HEK293 (cell line): ENCODE measurements at regions not wholly inside any gene's neighbourhood (a gene's known extent, or its start where the extent isn't known, plus 50 kb on each side); places are given as distances from the start of the nearest gene placed in this dataset.

Source experiments
- CTCF ChIA-PET: fragments of 350-600 bp; formaldehyde crosslinking; extraction: SDS; loops from one replicate; lab custom pipeline; 2021; ENCODE audit warnings: antibody characterized with exemption; lab: Yijun Ruan, JAX
- POLR2A ChIA-PET: fragments of 300-600 bp; formaldehyde crosslinking; extraction: SDS; loops from one replicate; lab custom pipeline; 2020; ENCODE audit warnings: antibody characterized with exemption, inconsistent platforms; lab: Yijun Ruan, JAX
- H3K27ac ChIP-seq: fragments of 200-500 bp; sonication (Bioruptor generic); 2 replicates; pipeline ENCODE4 v1.5.1; 2014; ENCODE audit warnings: low read depth, low read length, control low read depth, inconsistent platforms; ENCODE audit errors: extremely low read depth
- H3K36me3 ChIP-seq, 2 experiments: fragments of 200-500 bp in 1 of 2; sonication (Bioruptor generic) in 1 of 2; 1 replicate in 1 of 2; 2 replicates in 1 of 2; pipeline ENCODE4 v1.5.1; 2014 to 2017; ENCODE audit warnings: inconsistent platforms in 2 of 2, low read length in 2 of 2; ENCODE audit not compliant: control insufficient read depth in 2 of 2, insufficient read depth in 1 of 2
- H3K4me1 ChIP-seq: fragments of 200-500 bp; sonication (Bioruptor generic); 2 replicates; pipeline ENCODE4 v1.5.1; 2014; ENCODE audit warnings: mild to moderate bottlenecking, low read length, inconsistent platforms; ENCODE audit not compliant: control insufficient read depth, insufficient read depth
- H3K4me3 ChIP-seq: 2 replicates; pipeline ENCODE4 v1.5.1; 2011; ENCODE audit warnings: low read depth, mild to moderate bottlenecking, control low read depth, low read length, moderate library complexity
- H3K9me3 ChIP-seq: fragments of 200-500 bp; sonication (Bioruptor generic); 2 replicates; pipeline ENCODE4 v1.5.1; 2014; ENCODE audit warnings: low read depth, low read length, inconsistent platforms; ENCODE audit not compliant: control insufficient read depth, insufficient read depth
- CTCF ChIP-seq: fragments of 450-650 bp; formaldehyde crosslinking; IDR thresholded peaks from 2 replicates; pipeline ENCODE4 v1.5.1; 2016; ENCODE audit warnings: missing biosample characterization, missing genetic modification characterization
- GLI4 ChIP-seq: fragments of 450-650 bp; formaldehyde crosslinking; IDR thresholded peaks from 2 replicates; pipeline ENCODE4 v1.5.1; 2016; ENCODE audit warnings: missing biosample characterization, missing genetic modification characterization
- HOXA7 ChIP-seq: sonication (generic); formaldehyde crosslinking; IDR thresholded peaks from 2 replicates; pipeline ENCODE4 v1.8.1; 2022; ENCODE audit warnings: missing genetic modification reagents, borderline replicate concordance
- KLF17 ChIP-seq: fragments of 450-650 bp; formaldehyde crosslinking; IDR thresholded peaks from 2 replicates; pipeline ENCODE4 v1.5.1; 2016; ENCODE audit warnings: missing biosample characterization, missing genetic modification characterization
- PRDM1 ChIP-seq: fragments of 450-650 bp; formaldehyde crosslinking; IDR thresholded peaks from 2 replicates; pipeline ENCODE4; 2016; ENCODE audit warnings: missing biosample characterization, missing genetic modification characterization
- SP2 ChIP-seq: fragments of 450-650 bp; formaldehyde crosslinking; IDR thresholded peaks from 2 replicates; pipeline ENCODE4 v1.5.1; 2016; ENCODE audit warnings: missing biosample characterization, missing genetic modification characterization
- YY1 ChIP-seq: fragments of 450-650 bp; formaldehyde crosslinking; IDR thresholded peaks from 2 replicates; pipeline ENCODE4 v1.5.1; 2018; ENCODE audit warnings: missing biosample characterization, missing genetic modification characterization
- ZBTB20 ChIP-seq: fragments of 450-650 bp; formaldehyde crosslinking; IDR thresholded peaks from 2 replicates; pipeline ENCODE4 v1.5.1; 2016; ENCODE audit warnings: missing biosample characterization, missing genetic modification characterization
- ZBTB44 ChIP-seq: fragments of 450-650 bp; IDR thresholded peaks from 2 replicates; pipeline ENCODE4 v1.5.1; 2018; ENCODE audit warnings: missing biosample characterization, mild to moderate bottlenecking, missing genetic modification characterization
- ZNF146 ChIP-seq: fragments of 450-650 bp; formaldehyde crosslinking; IDR thresholded peaks from 2 replicates; pipeline ENCODE4 v1.5.1; 2016; ENCODE audit warnings: missing biosample characterization, missing genetic modification characterization
- ZNF174 ChIP-seq: fragments of 450-650 bp; formaldehyde crosslinking; IDR thresholded peaks from 2 replicates; pipeline ENCODE4 v1.5.0; 2017; ENCODE audit warnings: missing biosample characterization, mild to moderate bottlenecking, missing genetic modification characterization
- ZNF223 ChIP-seq: fragments of 450-650 bp; formaldehyde crosslinking; IDR thresholded peaks from 2 replicates; pipeline ENCODE4 v1.5.1; 2016; ENCODE audit warnings: missing biosample characterization, missing genetic modification characterization
- ZNF248 ChIP-seq: fragments of 450-650 bp; formaldehyde crosslinking; IDR thresholded peaks from 2 replicates; pipeline ENCODE4 v1.5.1; 2017; ENCODE audit warnings: missing biosample characterization, missing genetic modification characterization
- ZNF350 ChIP-seq: fragments of 450-650 bp; formaldehyde crosslinking; IDR thresholded peaks from 2 replicates; pipeline ENCODE4 v1.5.0; 2017; ENCODE audit warnings: missing biosample characterization, mild to moderate bottlenecking, missing genetic modification characterization
- ZNF366 ChIP-seq: fragments of 450-650 bp; formaldehyde crosslinking; conservative IDR thresholded peaks from 2 replicates; pipeline ENCODE4 v1.5.1; 2016; ENCODE audit warnings: missing biosample characterization, missing genetic modification characterization
- ZNF416 ChIP-seq: fragments of 450-650 bp; formaldehyde crosslinking; IDR thresholded peaks from 2 replicates; pipeline ENCODE4 v1.5.1; 2016; ENCODE audit warnings: missing biosample characterization, missing genetic modification characterization
- ZNF449 ChIP-seq: fragments of 450-650 bp; formaldehyde crosslinking; IDR thresholded peaks from 2 replicates; pipeline ENCODE4 v1.5.1; 2017; ENCODE audit warnings: missing biosample characterization, mild to moderate bottlenecking, missing genetic modification characterization, moderate library complexity
- ZNF510 ChIP-seq: fragments of 450-650 bp; formaldehyde crosslinking; IDR thresholded peaks from 2 replicates; pipeline ENCODE4 v1.5.1; 2018; ENCODE audit warnings: mild to moderate bottlenecking, missing genetic modification characterization, missing biosample characterization; ENCODE audit not compliant: insufficient replicate concordance
- ZNF560 ChIP-seq: fragments of 450-650 bp; formaldehyde crosslinking; IDR thresholded peaks from 2 replicates; pipeline ENCODE4 v1.5.1; 2017; ENCODE audit warnings: missing biosample characterization, missing genetic modification characterization, borderline replicate concordance
- ZNF629 ChIP-seq: fragments of 450-650 bp; formaldehyde crosslinking; IDR thresholded peaks from 2 replicates; pipeline ENCODE4 v1.5.1; 2017; ENCODE audit warnings: missing biosample characterization, missing genetic modification characterization
- ZNF670 ChIP-seq: fragments of 450-650 bp; formaldehyde crosslinking; IDR thresholded peaks from 2 replicates; pipeline ENCODE4 v1.5.1; 2016; ENCODE audit warnings: missing biosample characterization, missing genetic modification characterization, low read depth
- ZNF692 ChIP-seq: fragments of 450-650 bp; formaldehyde crosslinking; IDR thresholded peaks from 2 replicates; pipeline ENCODE4 v1.5.1; 2016; ENCODE audit warnings: missing biosample characterization, missing genetic modification characterization
- ZSCAN18 ChIP-seq: fragments of 450-650 bp; formaldehyde crosslinking; IDR thresholded peaks from 2 replicates; pipeline ENCODE4 v1.5.1; 2016; ENCODE audit warnings: missing biosample characterization, missing genetic modification characterization

GRCh38 chr6:132167929-132168892 lies 217.0 kb upstream of the CCN2 start:
- Histone ChIP-seq H3K4me1 (no peaks in the 10 kb centered on the region), H3K9me3 (no peaks in the 10 kb centered on the region), H3K4me3 (no peak overlapping the region), H3K36me3 (no peaks in the 10 kb centered on the region), H3K27ac (no peak overlapping the region)
- TF ChIP-seq YY1 (tag by site-specific recombination): no peak
- no peak for TF ChIP-seq PRDM1 (tag by site-specific recombination)
- no peak for TF ChIP-seq ZNF629 (tag by site-specific recombination)
- no peak for TF ChIP-seq ZNF560 (tag by site-specific recombination)
- no peak for TF ChIP-seq ZNF692 (tag by site-specific recombination)
- TF ChIP-seq CTCF (tag by site-specific recombination): no peak
- no peak for TF ChIP-seq GLI4 (tag by site-specific recombination)
- no peak for TF ChIP-seq ZBTB44 (tag by site-specific recombination)
- no peak for TF ChIP-seq ZBTB20 (tag by site-specific recombination)
- TF ChIP-seq HOXA7: no peak
- POLR2A ChIA-PET: no interaction called here
- CTCF ChIA-PET: interaction anchor here (0.5 to 3.2 kb wide), 5 partner anchors 43 to 535 kb away, joined by 3 to 15 read pairs (median 3); no protein-coding TSS in a partner anchor

- H3K4me1 ChIP-seq: no peaks in the 10 kb centered on the region
- H3K27ac ChIP-seq: no peak overlapping the region
- H3K9me3 ChIP-seq: no peaks in the 10 kb centered on the region
- H3K4me3 ChIP-seq: no peak overlapping the region
- no peaks in the 10 kb centered on the region for H3K36me3 ChIP-seq
- CTCF ChIA-PET: interaction anchor here (0.6 to 3.2 kb wide), 2 partner anchors 186 to 243 kb away, joined by 4 to 15 read pairs; no protein-coding TSS in a partner anchor
- POLR2A ChIA-PET: no interaction called here
- TF ChIP-seq ZNF248 (no peak), ZNF366 (tag by site-specific recombination) (no peak), ZNF670 (tag by site-specific recombination) (no peak), KLF17 (no peak), ZNF146 (tag by site-specific recombination) (no peak), ZNF510 (no peak), ZNF174 (tag by site-specific recombination) (no peak), ZNF416 (no peak), ZNF350 (no peak), ZNF449 (no peak), YY1 (tag by site-specific recombination) (no peak), SP2 (tag by site-specific recombination) (no peak), ZSCAN18 (no peak), ZNF223 (tag by site-specific recombination) (no peak)
Observed at GRCh38 chr6:132166526-132167051, 215.4 kb upstream of the CCN2 start.
